Tibial artery (tissue), 4 donors: ENCODE measurements at regions not wholly inside any gene's neighbourhood (a gene's known extent, or its start where the extent isn't known, plus 50 kb on each side); places are given as distances from the start of the nearest gene placed in this dataset.

Experiments used
- DNase-seq, 2 donors: peaks; one replicate each; pipeline ENCODE4 v3.0.0-alpha.2; 2019
- H3K27ac ChIP-seq, 2 donors: fragments of 200-600 bp; sonication (generic) in 1 of 2; 1 replicate in 1 of 2; 2 replicates in 1 of 2; pipeline ENCODE4 v1.5.1; 2018 to 2019; ENCODE audit warnings: mild to moderate bottlenecking in 1 of 2
- H3K27me3 ChIP-seq, 2 donors: fragments of 200-600 bp; sonication (generic) in 1 of 2; one replicate each; pipeline versions ENCODE4 v1.5.1 to v1.6.0; 2016 to 2019
- H3K36me3 ChIP-seq, 3 donors: fragments of 200-600 bp; sonication (generic) in 2 of 3; one replicate each; pipeline ENCODE4 v1.5.1; 2016 to 2019; ENCODE audit warnings: mild to moderate bottlenecking in 2 of 3
- H3K4me1 ChIP-seq, 4 donors: fragments of 200-600 bp; sonication (generic) in 2 of 4; 1 replicate in 3 of 4; 2 replicates in 1 of 4; pipeline ENCODE4 v1.5.1; 2016 to 2019
- H3K4me3 ChIP-seq, 2 donors: fragments of 200-600 bp; sonication (generic) in 1 of 2; 1 replicate in 1 of 2; 2 replicates in 1 of 2; pipeline ENCODE4 v1.5.1; 2018 to 2019; ENCODE audit warnings: mild to moderate bottlenecking in 2 of 2
- H3K9me3 ChIP-seq, 3 donors: fragments of 200-600 bp; sonication (generic) in 1 of 3; one replicate each; pipeline ENCODE4 v1.5.1; 2016 to 2019
- intact Hi-C: fragments of 100-400 bp; cut with DNase I; formaldehyde crosslinking; loops from one replicate; pipeline ENCODE4 v1.15.0; 2023; ENCODE audit warnings: low total_unique reads
- TF ChIP-seq, protein P1 (sequence below), 2 experiments: fragments of 200-600 bp in 1 of 2; fragments of 450-650 bp in 1 of 2; IDR thresholded peaks; one replicate each; pipeline ENCODE4 v1.5.1; 2017 to 2019; ENCODE audit warnings: antibody characterized with exemption in 2 of 2, mild to moderate bottlenecking in 1 of 2, moderate library complexity in 1 of 2

DNA sequence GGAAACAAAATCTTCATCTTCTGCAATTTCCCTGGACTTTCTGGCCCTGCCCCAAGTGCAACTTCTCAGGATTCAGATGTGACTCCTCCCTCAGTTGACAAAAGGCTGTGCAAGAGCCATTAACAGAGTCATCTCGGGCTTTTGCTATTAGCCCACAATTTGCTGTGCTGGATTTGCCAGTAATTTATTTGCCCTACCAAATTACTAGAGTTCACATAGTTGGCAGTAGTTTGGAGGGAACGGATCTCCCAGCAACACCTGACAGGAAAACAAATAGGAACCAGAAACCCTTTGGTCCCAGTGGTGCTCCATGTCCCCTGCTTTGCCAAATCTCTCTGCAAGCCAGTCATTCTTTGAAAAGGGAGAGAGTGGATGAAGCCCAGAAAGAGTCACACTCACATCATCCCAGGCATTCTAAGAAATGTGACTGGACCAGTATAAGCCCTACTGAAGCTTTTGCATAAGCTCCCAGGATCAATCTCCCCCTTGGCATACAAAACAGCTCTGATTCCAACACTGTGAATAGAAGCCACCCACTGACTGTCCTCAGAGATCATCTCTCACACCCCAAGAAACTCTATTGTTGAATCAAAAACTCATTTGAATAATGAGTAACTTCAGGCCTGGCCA, 350.1 kb upstream of the NBEA start:
- Histone ChIP-seq H3K36me3 (no peaks in the 10 kb centered on the region), H3K9me3 (no peaks in the 10 kb centered on the region), H3K27ac (no peak overlapping the region), H3K27me3 (no peaks in the 10 kb centered on the region), H3K4me1 (no peaks in the 10 kb centered on the region), H3K4me3 (no peak overlapping the region)
- DNase-seq = peak in 1 of 2 donors; percentile 51
- TF ChIP-seq, protein P1, sequence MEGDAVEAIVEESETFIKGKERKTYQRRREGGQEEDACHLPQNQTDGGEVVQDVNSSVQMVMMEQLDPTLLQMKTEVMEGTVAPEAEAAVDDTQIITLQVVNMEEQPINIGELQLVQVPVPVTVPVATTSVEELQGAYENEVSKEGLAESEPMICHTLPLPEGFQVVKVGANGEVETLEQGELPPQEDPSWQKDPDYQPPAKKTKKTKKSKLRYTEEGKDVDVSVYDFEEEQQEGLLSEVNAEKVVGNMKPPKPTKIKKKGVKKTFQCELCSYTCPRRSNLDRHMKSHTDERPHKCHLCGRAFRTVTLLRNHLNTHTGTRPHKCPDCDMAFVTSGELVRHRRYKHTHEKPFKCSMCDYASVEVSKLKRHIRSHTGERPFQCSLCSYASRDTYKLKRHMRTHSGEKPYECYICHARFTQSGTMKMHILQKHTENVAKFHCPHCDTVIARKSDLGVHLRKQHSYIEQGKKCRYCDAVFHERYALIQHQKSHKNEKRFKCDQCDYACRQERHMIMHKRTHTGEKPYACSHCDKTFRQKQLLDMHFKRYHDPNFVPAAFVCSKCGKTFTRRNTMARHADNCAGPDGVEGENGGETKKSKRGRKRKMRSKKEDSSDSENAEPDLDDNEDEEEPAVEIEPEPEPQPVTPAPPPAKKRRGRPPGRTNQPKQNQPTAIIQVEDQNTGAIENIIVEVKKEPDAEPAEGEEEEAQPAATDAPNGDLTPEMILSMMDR (IDR thresholded peaks at IDR 0.05) = no peak
- intact Hi-C loops = no loop called here

DNA sequence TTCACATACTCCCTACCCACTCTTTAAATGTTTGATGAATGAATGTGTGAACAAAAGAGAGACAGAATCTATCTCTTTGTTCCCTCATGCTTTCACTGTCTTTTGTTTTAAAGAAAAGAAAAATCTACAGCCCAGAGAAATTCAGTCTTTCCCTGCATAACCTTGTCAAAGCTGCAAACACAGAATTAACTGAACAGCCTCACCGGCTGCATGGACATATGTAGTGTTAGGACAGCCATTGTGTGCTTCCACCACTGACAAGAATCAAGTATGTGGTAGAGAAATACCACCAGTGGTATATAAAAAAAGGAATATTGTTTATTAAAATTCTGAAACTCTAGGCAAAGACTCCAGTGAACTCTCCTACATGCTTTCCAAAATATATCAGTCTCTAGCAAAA, 348.4 kb upstream of the NBEA start:
- H3K4me1 ChIP-seq = no peaks in the 10 kb centered on the region
- H3K27me3 ChIP-seq = no peaks in the 10 kb centered on the region
- TF ChIP-seq, protein P1 (IDR thresholded peaks at IDR 0.05) = no peak
- DNase-seq = no peak
- no peak overlapping the region for H3K27ac ChIP-seq
- no peaks in the 10 kb centered on the region for H3K9me3 ChIP-seq
- intact Hi-C loops = no loop called here
- no peak overlapping the region for H3K4me3 ChIP-seq
- no peaks in the 10 kb centered on the region for H3K36me3 ChIP-seq

DNA sequence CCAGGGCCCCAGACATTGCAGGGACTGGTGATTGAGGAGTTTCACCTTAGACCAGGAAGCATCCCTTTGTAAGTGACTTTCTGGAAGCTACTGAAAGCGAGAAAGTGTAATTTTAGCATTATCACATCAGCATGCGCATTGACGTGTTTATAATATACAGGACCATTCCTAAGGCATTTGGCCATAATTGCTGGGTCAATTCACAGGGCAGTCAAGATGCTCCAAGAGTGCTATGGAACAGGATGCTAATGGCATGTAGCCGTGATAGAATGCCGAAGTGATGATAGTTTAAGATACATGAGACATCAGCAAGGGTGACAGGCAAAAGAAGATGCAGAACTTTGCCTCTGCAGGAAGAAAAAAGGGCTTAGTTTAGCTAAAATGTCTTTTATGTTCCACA, 347.6 kb upstream of the NBEA start:
- DNase-seq = no peak
- H3K27me3 ChIP-seq = no peaks in the 10 kb centered on the region
- H3K36me3 ChIP-seq = no peaks in the 10 kb centered on the region
- no peaks in the 10 kb centered on the region for H3K9me3 ChIP-seq
- no peaks in the 10 kb centered on the region for H3K4me1 ChIP-seq
- no peak overlapping the region for H3K27ac ChIP-seq
- intact Hi-C loops = no loop called here
- H3K4me3 ChIP-seq = no peak overlapping the region
- TF ChIP-seq, protein P1 (IDR thresholded peaks at IDR 0.05) = no peak

DNA sequence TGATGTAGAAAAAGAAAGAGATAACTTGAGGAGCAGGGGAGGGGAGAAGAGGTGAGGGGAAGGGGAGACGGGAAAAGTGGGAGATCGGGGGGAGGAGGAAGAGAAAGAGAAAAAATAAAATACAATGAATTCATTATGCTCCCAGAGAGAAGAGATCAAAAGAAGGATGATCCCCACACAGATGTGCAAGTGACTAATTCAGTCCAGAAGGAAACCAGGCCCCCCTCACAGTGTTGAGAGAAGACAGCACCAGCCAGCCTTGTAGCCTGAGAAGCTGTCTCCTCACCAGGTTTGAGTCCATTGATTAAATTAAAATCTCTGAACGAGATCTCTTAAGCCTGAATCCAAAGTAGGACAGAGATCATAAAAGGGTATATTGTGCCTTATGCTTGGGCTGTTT, 333.7 kb upstream of the NBEA start:
- TF ChIP-seq, protein P1 (IDR thresholded peaks at IDR 0.05) = no peak
- no peak overlapping the region for H3K27ac ChIP-seq
- no peaks in the 10 kb centered on the region for H3K27me3 ChIP-seq

DNA sequence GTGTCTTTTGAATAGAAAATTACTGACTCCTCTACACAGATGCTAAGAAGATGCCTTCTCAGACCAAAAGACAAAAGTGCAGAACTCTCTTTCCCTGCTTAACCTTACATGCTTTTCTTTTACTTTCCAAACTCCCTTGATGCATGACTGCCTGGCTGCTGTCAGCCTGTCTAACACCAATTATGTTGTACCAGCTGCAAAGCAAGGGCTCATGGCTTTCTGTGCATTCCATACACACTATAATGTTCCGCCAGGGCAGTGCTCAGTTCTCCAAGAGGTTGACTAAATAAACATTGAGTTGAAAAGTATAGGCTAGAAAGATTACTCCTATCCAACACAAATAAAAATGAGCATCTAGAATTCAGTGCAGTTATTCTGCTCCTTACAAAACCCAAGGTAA, 330.4 kb upstream of the NBEA start:
- TF ChIP-seq, protein P1 (IDR thresholded peaks at IDR 0.05) = no peak
- H3K9me3 ChIP-seq = no peaks in the 10 kb centered on the region
- intact Hi-C loops = no loop called here
- H3K4me1 ChIP-seq = peaks cover 0 to 8% (median 0%) of the 10 kb centered on the region in 4 donors
- no peak for DNase-seq
- H3K4me3 ChIP-seq = no peak overlapping the region
- H3K27ac ChIP-seq = no peak overlapping the region
- H3K27me3 ChIP-seq = no peaks in the 10 kb centered on the region
- no peaks in the 10 kb centered on the region for H3K36me3 ChIP-seq

More for the DNA sequence above, 333.7 kb upstream of the NBEA start:
- H3K9me3 ChIP-seq = no peaks in the 10 kb centered on the region
- intact Hi-C loops = no loop called here
- H3K36me3 ChIP-seq = no peaks in the 10 kb centered on the region
- no peak for DNase-seq
- peaks cover 0 to 8% (median 0%) of the 10 kb centered on the region in 4 donors for H3K4me1 ChIP-seq
- no peak overlapping the region for H3K4me3 ChIP-seq
